Hematopoietic multipotent progenitor cell treated with erythropoietin and hydrocortisone succinate and interleukin-3 and kit ligand, for 8 days (in vitro differentiated cells): ENCODE measurements at regions not wholly inside any gene's neighbourhood (a gene's known extent, or its start where the extent isn't known, plus 50 kb on each side); places are given as distances from the start of the nearest gene placed in this dataset.

Source experiments
- DNase-seq: peaks from one replicate; pipeline ENCODE4 v3.0.0-alpha.2; 2015

GRCh38 chr9:82558855-82559630 lies 503.9 kb downstream of the RASEF start:
- no peak for DNase-seq

- DNase-seq = no peak
Measured at GRCh38 chr9:82560036-82560435, 502.9 kb downstream of the RASEF start.

GRCh38 chr9:82560457-82560904 lies 502.5 kb downstream of the RASEF start:
- no peak for DNase-seq

- no peak for DNase-seq
Measured at GRCh38 chr9:82563094-82563493, 499.8 kb downstream of the RASEF start.

GRCh38 chr9:82563841-82564240 lies 499.1 kb downstream of the RASEF start:
- no peak for DNase-seq

GRCh38 chr9:82565188-82565969 lies 497.6 kb downstream of the RASEF start:
- DNase-seq = no peak

- DNase-seq = no peak
Measured at GRCh38 chr9:82567953-82568352, 495.0 kb downstream of the RASEF start.

GRCh38 chr9:82570226-82570625 lies 492.7 kb downstream of the RASEF start:
- DNase-seq = no peak

GRCh38 chr9:82571540-82571939 lies 491.4 kb downstream of the RASEF start:
- no peak for DNase-seq

- no peak for DNase-seq
Measured at GRCh38 chr9:82572146-82572545, 490.8 kb downstream of the RASEF start.

GRCh38 chr9:82574911-82575310 lies 488.0 kb downstream of the RASEF start:
- no peak for DNase-seq

GRCh38 chr9:82580921-82581320 lies 482.0 kb downstream of the RASEF start:
- DNase-seq = no peak

- DNase-seq = no peak
Measured at GRCh38 chr9:82581516-82581915, 481.4 kb downstream of the RASEF start.

- no peak for DNase-seq
Measured at GRCh38 chr9:82581935-82582334, 481.0 kb downstream of the RASEF start.

GRCh38 chr9:82582693-82583092 lies 480.2 kb downstream of the RASEF start:
- DNase-seq = no peak

- no peak for DNase-seq
Measured at GRCh38 chr9:82583524-82583923, 479.4 kb downstream of the RASEF start.

GRCh38 chr9:82584349-82584863 lies 478.5 kb downstream of the RASEF start:
- DNase-seq = no peak

- no peak for DNase-seq
Measured at GRCh38 chr9:82586918-82587356, 476.0 kb downstream of the RASEF start.

- DNase-seq = no peak
Measured at GRCh38 chr9:82588301-82589180, 474.4 kb downstream of the RASEF start.

GRCh38 chr9:82590845-82591244 lies 472.1 kb downstream of the RASEF start:
- DNase-seq = no peak

GRCh38 chr9:82593501-82593900 lies 469.4 kb downstream of the RASEF start:
- DNase-seq = no peak

GRCh38 chr9:82597241-82598203 lies 465.4 kb downstream of the RASEF start:
- no peak for DNase-seq
